Hepatocyte (in vitro differentiated cells): ENCODE measurements at regions not wholly inside any gene's neighbourhood (a gene's known extent, or its start where the extent isn't known, plus 50 kb on each side); places are given as distances from the start of the nearest gene placed in this dataset.

Experiments used
- DNase-seq: peaks from one replicate; pipeline ENCODE4 v3.0.0-alpha.2; 2016; ENCODE audit warnings: low spot score
- H2AFZ ChIP-seq: fragments of 200-600 bp; sonication (generic); 2 replicates; pipeline ENCODE4 v1.6.0; 2016; ENCODE audit warnings: antibody characterized with exemption, mild to moderate bottlenecking
- H3K27ac ChIP-seq: fragments of 200-600 bp; sonication (generic); 2 replicates; pipeline ENCODE4 v1.5.1; 2016; ENCODE audit warnings: mild to moderate bottlenecking
- H3K27me3 ChIP-seq: fragments of 200-600 bp; sonication (generic); 2 replicates; pipeline ENCODE4 v1.6.1; 2016
- H3K36me3 ChIP-seq: fragments of 200-600 bp; sonication (generic); replicated peaks from 2 replicates; pipeline ENCODE4 v1.5.1; 2016; ENCODE audit warnings: low read depth; ENCODE audit not compliant: insufficient read depth
- H3K4me1 ChIP-seq: fragments of 200-600 bp; sonication (generic); 2 replicates; pipeline ENCODE4 v1.5.1; 2016; ENCODE audit warnings: mild to moderate bottlenecking, moderate library complexity; ENCODE audit not compliant: insufficient read depth
- H3K4me2 ChIP-seq: fragments of 200-600 bp; sonication (generic); 2 replicates; pipeline ENCODE4 v1.6.0; 2016
- H3K4me3 ChIP-seq: fragments of 200-600 bp; sonication (generic); 2 replicates; pipeline ENCODE4 v1.5.1; 2016; ENCODE audit warnings: mild to moderate bottlenecking
- H3K79me2 ChIP-seq: fragments of 200-600 bp; sonication (generic); 2 replicates; pipeline ENCODE4 v1.6.0; 2017; ENCODE audit warnings: mild to moderate bottlenecking
- H3K9me2 ChIP-seq: fragments of 200-600 bp; sonication (generic); replicated peaks from 2 replicates; pipeline ENCODE4 v1.6.0; 2017; ENCODE audit warnings: mild to moderate bottlenecking; ENCODE audit not compliant: insufficient read depth
- H3K9me3 ChIP-seq: fragments of 200-600 bp; sonication (generic); 2 replicates; pipeline ENCODE4 v1.5.1; 2016; ENCODE audit warnings: low read depth, mild to moderate bottlenecking
- H4K20me1 ChIP-seq: fragments of 200-600 bp; sonication (generic); 2 replicates; pipeline ENCODE4 v1.6.0; 2016; ENCODE audit warnings: mild to moderate bottlenecking; ENCODE audit not compliant: insufficient read depth, poor library complexity, severe bottlenecking
- CTCF ChIP-seq: fragments of 200-600 bp; sonication (generic); IDR thresholded peaks from 2 replicates; pipeline ENCODE4 v1.5.1; 2016; ENCODE audit warnings: antibody characterized with exemption, mild to moderate bottlenecking; ENCODE audit not compliant: poor library complexity
- EZH2 ChIP-seq: fragments of 200-600 bp; sonication (generic); IDR thresholded peaks from 2 replicates; pipeline ENCODE4 v1.6.1; 2016; ENCODE audit warnings: antibody characterized with exemption, mild to moderate bottlenecking, borderline replicate concordance
- EZH2phosphoT487 ChIP-seq: fragments of 200-600 bp; sonication (generic); IDR thresholded peaks from one replicate; pipeline ENCODE4 v1.6.1; 2018; ENCODE audit warnings: antibody characterized with exemption, mild to moderate bottlenecking, low read depth, moderate library complexity; ENCODE audit not compliant: unreplicated experiment, severe bottlenecking
- WGBS: methylation state at CpG from one replicate; pipeline ENCODE4 v1.1.6; 2016; ENCODE audit warnings: low lambda C conversion rate; ENCODE audit errors: missing lambda C conversion rate; 5-methylcytosine and 5-hydroxymethylcytosine counted together

GRCh38 chr19:27774827-27775226 is 1438.1 kb downstream of the UQCRFS1 start:
- no peak overlapping the region for H3K4me3 ChIP-seq
- peaks cover 2% of the 10 kb centered on the region for H3K79me2 ChIP-seq
- H2AFZ ChIP-seq: no peak overlapping the region
- WGBS: 93% methylated on average over 7 of the region's 7 CpGs
- no peak for TF ChIP-seq EZH2
- TF ChIP-seq CTCF: no peak
- TF ChIP-seq EZH2phosphoT487: no peak
- H3K27ac ChIP-seq: no peak overlapping the region
- H3K4me1 ChIP-seq: no peaks in the 10 kb centered on the region
- H3K27me3 ChIP-seq: no peaks in the 10 kb centered on the region
- H4K20me1 ChIP-seq: no peaks in the 10 kb centered on the region
- no peaks in the 10 kb centered on the region for H3K36me3 ChIP-seq
- peaks cover 8% of the 10 kb centered on the region for H3K9me3 ChIP-seq
- H3K4me2 ChIP-seq: no peak overlapping the region
- DNase-seq: no peak
- no peaks in the 10 kb centered on the region for H3K9me2 ChIP-seq

- Histone ChIP-seq H3K27me3 (no peaks in the 10 kb centered on the region), H3K4me1 (no peaks in the 10 kb centered on the region), H3K79me2 (no peaks in the 10 kb centered on the region), H3K4me3 (no peak overlapping the region), H2AFZ (no peak overlapping the region), H4K20me1 (no peaks in the 10 kb centered on the region), H3K27ac (no peak overlapping the region), H3K4me2 (no peak overlapping the region), H3K36me3 (no peaks in the 10 kb centered on the region), H3K9me2 (no peaks in the 10 kb centered on the region), H3K9me3 (peaks cover 6% of the 10 kb centered on the region)
- TF ChIP-seq EZH2: no peak
- no peak for TF ChIP-seq CTCF
- no peak for TF ChIP-seq EZH2phosphoT487
- DNase-seq: no peak
- 98% methylated on average over 10 of the region's 10 CpGs for WGBS
These were observed 1438.6 kb downstream of the UQCRFS1 start for GRCh38 chr19:27774337-27774736.

- no peaks in the 10 kb centered on the region for H3K79me2 ChIP-seq
- H3K27me3 ChIP-seq: no peaks in the 10 kb centered on the region
- H3K9me2 ChIP-seq: no peaks in the 10 kb centered on the region
- DNase-seq: no peak
- H3K4me1 ChIP-seq: no peaks in the 10 kb centered on the region
- 90% methylated on average over 11 of the region's 11 CpGs for WGBS
- no peaks in the 10 kb centered on the region for H4K20me1 ChIP-seq
- H3K9me3 ChIP-seq: peaks cover 6% of the 10 kb centered on the region
- H3K36me3 ChIP-seq: no peaks in the 10 kb centered on the region
- no peak overlapping the region for H3K27ac ChIP-seq
- H3K4me2 ChIP-seq: no peak overlapping the region
- H3K4me3 ChIP-seq: no peak overlapping the region
- no peak overlapping the region for H2AFZ ChIP-seq
- TF ChIP-seq EZH2 (no peak), EZH2phosphoT487 (no peak), CTCF (no peak)
These were observed 1439.4 kb downstream of the UQCRFS1 start for GRCh38 chr19:27773318-27774094.
